NCI-H1105 treated with DMSO at 0.1 percent for 48 hours (cell line): ENCODE measurements at regions not wholly inside any gene's neighbourhood (a gene's known extent, or its start where the extent isn't known, plus 50 kb on each side); places are given as distances from the start of the nearest gene placed in this dataset.
"Not testable (repeated sequence)": the region's sequence is repeated elsewhere in the genome, so short reads cannot be mapped to it uniquely, and the experiment has no call there.

Source experiments
- DNase-seq: peaks from one replicate; lab custom pipeline; 2025; lab: John Stamatoyannopoulos, UW

- DNase-seq, result not testable (repeated sequence)
These were observed 64.4 kb downstream of the KLRB1 start for GRCh38 chr12:9543341-9543740.

DNA sequence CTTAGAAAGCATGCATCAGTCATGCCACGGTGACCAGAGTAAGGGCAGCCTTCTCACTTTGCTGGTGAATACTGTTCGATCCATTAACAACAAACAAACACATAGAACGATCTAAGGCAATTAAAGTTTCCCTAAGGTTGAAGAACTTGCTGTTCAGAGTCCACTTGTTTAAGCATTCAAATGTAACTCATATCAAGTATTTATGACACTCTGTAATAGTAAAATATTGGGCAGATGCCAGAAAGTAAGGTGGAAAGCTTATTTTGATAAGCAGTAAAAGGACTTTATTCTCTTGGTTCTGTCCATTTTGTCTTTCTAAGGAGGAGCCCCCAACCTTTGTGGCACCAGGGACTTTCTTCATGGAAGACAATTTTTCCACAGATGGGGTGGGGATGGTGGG is 64.9 kb downstream of the KLRB1 start:
- DNase-seq, result not testable (repeated sequence)

DNA sequence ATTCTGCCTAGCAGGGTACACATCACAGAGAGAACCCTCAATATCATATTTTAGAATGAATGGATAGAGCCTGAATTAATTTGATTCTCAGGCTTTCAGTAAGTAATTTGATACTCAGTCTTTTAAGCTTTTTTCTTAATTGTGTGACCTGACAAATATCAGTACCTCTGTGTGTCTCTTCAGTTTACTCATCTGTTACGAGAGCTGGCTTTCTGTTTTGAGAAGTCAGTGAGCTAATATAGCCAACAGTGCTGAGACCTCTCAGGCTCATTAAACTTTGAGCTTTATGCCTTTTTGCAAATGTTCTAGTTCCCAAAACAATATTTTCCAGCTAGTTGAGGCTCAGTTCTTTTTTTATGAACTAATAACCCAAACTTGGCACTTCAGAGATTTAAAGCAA is 91.8 kb downstream of the KLRB1 start:
- peak; percentile 44 for DNase-seq

DNA sequence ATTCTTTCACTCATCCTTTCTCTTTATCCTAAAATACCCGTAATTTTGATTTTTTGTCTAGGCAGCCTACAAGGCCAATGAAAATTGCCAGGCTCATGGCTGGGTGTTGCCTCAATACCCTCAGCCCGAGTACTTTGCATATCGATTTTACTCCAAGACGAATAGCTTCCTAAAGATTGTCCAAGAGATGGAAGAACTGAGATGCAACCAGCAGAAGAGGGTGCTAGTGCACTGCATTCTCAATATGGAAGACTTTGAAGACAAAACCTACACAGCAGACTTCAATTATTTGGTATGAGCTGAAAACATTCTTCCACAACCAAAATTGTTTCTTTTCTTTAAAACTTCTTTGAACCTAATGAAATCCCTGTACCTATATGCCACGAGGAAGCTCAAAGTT is 95.0 kb downstream of the KLRB1 start:
- not testable (repeated sequence) for DNase-seq

- not testable (repeated sequence) for DNase-seq
These were observed 97.2 kb downstream of the KLRB1 start for GRCh38 chr12:9510392-9511011.

GRCh38 chr12:9509464-9510161 is 98.1 kb downstream of the KLRB1 start:
- no peak for DNase-seq

- no peak for DNase-seq
These were observed 101.0 kb downstream of the KLRB1 start for GRCh38 chr12:9506746-9507145.

DNA sequence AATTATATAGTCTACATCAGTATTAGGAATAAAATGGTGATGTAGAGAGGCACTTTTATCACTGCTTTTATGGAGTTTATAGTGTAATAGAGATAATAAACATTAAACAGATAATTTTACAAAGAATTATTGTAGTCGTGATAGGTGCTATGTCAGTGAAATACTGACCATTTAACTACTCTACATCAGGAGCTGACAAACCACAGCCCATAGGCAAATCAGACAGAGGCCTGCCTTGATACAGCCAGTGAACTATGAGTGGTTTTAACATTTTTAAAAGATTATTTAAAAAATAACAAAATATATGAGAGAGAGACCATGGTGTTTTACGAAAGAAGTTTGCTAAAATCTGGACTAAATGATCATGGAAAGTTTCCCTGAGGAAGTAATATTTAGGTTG is 104.3 kb downstream of the KLRB1 start:
- DNase-seq, result not testable (repeated sequence)

DNA sequence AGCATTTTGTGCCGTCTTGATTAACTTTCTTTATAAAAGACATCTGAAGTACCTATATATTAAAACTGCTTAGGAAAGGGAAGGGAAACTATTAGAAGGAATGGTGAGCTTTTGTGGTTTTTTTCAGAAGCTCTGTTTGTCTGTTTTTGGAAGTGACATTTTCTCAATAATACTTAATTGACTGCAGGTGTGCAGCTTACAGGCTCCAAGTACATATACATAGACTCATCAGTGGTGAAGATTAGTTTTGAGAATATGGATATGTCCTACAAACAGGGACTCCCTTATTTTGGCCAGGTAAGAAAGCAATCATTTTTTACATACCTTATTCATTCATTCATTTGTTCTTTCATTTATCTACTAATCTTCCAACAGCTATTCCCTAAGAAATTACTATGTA is 104.9 kb downstream of the KLRB1 start:
- not testable (repeated sequence) for DNase-seq

DNA sequence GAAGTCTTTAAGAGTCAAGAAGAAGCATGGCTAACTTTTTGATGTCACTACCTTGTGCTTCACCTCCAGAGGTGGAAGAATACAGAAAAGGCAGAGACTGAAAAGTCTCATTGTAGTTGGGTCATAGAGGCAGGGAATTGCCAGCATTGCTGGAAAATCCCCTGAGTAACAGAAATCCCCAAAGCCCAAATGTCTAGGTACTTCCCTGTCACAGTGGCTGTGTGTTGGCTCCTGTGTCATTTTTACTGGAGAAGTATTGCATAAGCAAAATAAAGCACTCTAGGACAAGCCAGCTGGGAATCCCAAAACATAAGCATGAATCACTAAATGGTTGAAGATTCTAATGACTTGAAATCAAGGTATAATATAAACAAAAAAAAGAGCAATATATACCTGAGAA is 114.4 kb downstream of the KLRB1 start:
- not testable (repeated sequence) for DNase-seq

- DNase-seq, result not testable (repeated sequence)
These were observed 126.4 kb downstream of the KLRB1 start for GRCh38 chr12:9481289-9481688.

- DNase-seq, result not testable (repeated sequence)
These were observed 133.5 kb downstream of the KLRB1 start for GRCh38 chr12:9474197-9474596.

DNA sequence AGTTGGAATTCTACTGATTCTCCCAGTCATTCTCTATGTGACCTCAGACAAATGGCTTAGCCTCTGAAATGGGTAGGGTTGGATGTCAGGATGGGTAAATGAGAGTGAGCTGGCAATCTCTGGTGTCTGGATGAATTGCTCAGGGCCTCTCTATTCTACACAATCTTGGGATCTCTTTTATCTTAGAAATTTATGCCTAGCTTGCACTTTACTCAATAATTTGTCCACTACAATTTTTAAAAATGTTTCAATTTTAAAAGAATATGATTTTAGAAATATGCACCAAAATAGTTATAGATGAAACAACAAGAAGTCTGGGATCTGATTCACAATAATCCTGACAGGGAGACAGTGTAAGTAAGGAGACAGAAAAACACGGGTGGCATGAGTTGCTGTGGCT is 134.1 kb downstream of the KLRB1 start:
- DNase-seq, result not testable (repeated sequence)

- not testable (repeated sequence) for DNase-seq
These were observed 136.2 kb downstream of the KLRB1 start for GRCh38 chr12:9471501-9471900.

DNA sequence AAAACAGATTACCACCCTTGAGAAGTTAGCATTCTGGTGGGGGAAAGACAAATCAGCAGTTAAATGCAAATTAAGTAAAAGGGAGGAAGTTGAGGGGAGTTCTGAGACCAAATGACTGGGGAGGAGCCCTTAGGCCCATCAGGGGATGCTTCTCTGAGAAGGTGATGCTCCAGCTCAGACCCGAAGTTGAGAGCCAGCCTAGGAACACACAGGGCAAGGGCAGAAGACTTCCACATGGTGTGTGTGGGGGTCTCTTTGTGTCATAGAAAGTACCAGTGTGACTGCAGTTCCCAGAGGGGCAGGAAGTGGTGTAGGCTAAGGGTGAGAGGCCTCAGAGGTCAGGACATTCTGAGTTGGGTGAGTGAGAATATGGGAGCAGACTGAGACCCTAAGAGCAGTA is 137.3 kb downstream of the KLRB1 start:
- DNase-seq, result not testable (repeated sequence)

DNA sequence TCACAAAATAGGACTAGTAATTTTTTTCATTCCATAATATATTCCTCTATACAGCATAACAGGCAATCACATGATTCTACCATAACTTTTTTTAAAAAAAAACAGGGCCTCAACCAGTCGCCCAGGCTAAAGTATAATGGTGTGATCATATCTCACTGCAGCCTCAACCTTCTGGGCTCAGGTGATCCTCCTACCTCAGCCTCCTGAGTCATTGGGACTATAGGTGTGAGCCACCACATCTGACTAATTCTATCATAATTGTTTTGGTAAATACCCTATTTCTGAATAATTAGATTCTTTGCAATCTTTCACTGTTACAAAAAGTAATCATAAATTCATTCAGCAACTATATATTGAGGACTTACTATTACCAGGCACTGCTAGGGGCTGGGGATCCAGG is 137.8 kb downstream of the KLRB1 start:
- DNase-seq, result not testable (repeated sequence)

GRCh38 chr12:9469463-9469862 is 138.3 kb downstream of the KLRB1 start:
- DNase-seq, result not testable (repeated sequence)

- not testable (repeated sequence) for DNase-seq
These were observed 138.7 kb downstream of the KLRB1 start for GRCh38 chr12:9468998-9469397.

GRCh38 chr12:9468144-9468543 is 139.6 kb downstream of the KLRB1 start:
- DNase-seq, result not testable (repeated sequence)

GRCh38 chr12:9464408-9464807 is 143.3 kb downstream of the KLRB1 start:
- DNase-seq, result no peak

GRCh38 chr12:9455516-9455915 is 152.2 kb downstream of the KLRB1 start:
- DNase-seq, result not testable (repeated sequence)

DNA sequence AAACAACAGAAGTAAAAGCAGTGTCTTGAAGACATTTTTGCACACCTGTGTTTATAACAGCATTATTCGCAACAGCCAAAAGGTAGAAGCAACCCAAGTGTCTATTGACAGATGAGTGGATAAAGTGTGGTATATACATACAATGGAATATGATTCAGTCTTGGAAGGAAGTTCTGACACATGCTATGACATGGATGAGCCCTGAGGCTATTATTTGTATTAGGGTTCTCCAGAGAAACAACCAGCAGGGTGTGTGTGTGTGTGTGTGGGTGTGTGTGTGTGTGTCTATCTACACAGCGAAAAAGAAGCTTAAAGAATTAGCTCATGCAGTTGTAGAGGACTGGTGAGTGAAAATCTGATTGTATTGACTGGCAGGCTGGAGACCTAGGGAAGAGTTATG is 153.7 kb downstream of the KLRB1 start:
- not testable (repeated sequence) for DNase-seq

GRCh38 chr12:9450127-9450567 is 157.6 kb downstream of the KLRB1 start:
- DNase-seq, result not testable (repeated sequence)
